HEK293 (cell line): ENCODE measurements at regions not wholly inside any gene's neighbourhood (a gene's known extent, or its start where the extent isn't known, plus 50 kb on each side); places are given as distances from the start of the nearest gene placed in this dataset.

Source experiments
- CTCF ChIA-PET: fragments of 350-600 bp; formaldehyde crosslinking; extraction: SDS; loops from one replicate; lab custom pipeline; 2021; ENCODE audit warnings: antibody characterized with exemption; lab: Yijun Ruan, JAX
- POLR2A ChIA-PET: fragments of 300-600 bp; formaldehyde crosslinking; extraction: SDS; loops from one replicate; lab custom pipeline; 2020; ENCODE audit warnings: antibody characterized with exemption, inconsistent platforms; lab: Yijun Ruan, JAX
- H3K27ac ChIP-seq: fragments of 200-500 bp; sonication (Bioruptor generic); 2 replicates; pipeline ENCODE4 v1.5.1; 2014; ENCODE audit warnings: low read depth, low read length, control low read depth, inconsistent platforms; ENCODE audit errors: extremely low read depth
- H3K36me3 ChIP-seq, 2 experiments: fragments of 200-500 bp in 1 of 2; sonication (Bioruptor generic) in 1 of 2; 1 replicate in 1 of 2; 2 replicates in 1 of 2; pipeline ENCODE4 v1.5.1; 2014 to 2017; ENCODE audit warnings: inconsistent platforms in 2 of 2, low read length in 2 of 2; ENCODE audit not compliant: control insufficient read depth in 2 of 2, insufficient read depth in 1 of 2
- H3K4me1 ChIP-seq: fragments of 200-500 bp; sonication (Bioruptor generic); 2 replicates; pipeline ENCODE4 v1.5.1; 2014; ENCODE audit warnings: mild to moderate bottlenecking, low read length, inconsistent platforms; ENCODE audit not compliant: control insufficient read depth, insufficient read depth
- H3K4me3 ChIP-seq: 2 replicates; pipeline ENCODE4 v1.5.1; 2011; ENCODE audit warnings: low read depth, mild to moderate bottlenecking, control low read depth, low read length, moderate library complexity
- H3K9me3 ChIP-seq: fragments of 200-500 bp; sonication (Bioruptor generic); 2 replicates; pipeline ENCODE4 v1.5.1; 2014; ENCODE audit warnings: low read depth, low read length, inconsistent platforms; ENCODE audit not compliant: control insufficient read depth, insufficient read depth
- GFI1B ChIP-seq: fragments of 450-650 bp; formaldehyde crosslinking; IDR thresholded peaks from 2 replicates; pipeline ENCODE4 v1.5.1; 2016; ENCODE audit warnings: missing biosample characterization, missing genetic modification characterization
- GLI2 ChIP-seq: fragments of 450-650 bp; formaldehyde crosslinking; IDR thresholded peaks from 2 replicates; pipeline ENCODE4; 2017; ENCODE audit warnings: missing biosample characterization, missing genetic modification characterization, low read depth, borderline replicate concordance
- SCRT1 ChIP-seq: fragments of 450-650 bp; formaldehyde crosslinking; IDR thresholded peaks from 2 replicates; pipeline ENCODE4 v1.5.1; 2016; ENCODE audit warnings: missing biosample characterization, missing genetic modification characterization, borderline replicate concordance
- YY1 ChIP-seq: fragments of 450-650 bp; formaldehyde crosslinking; IDR thresholded peaks from 2 replicates; pipeline ENCODE4 v1.5.1; 2018; ENCODE audit warnings: missing biosample characterization, missing genetic modification characterization
- ZEB2 ChIP-seq: fragments of 450-650 bp; formaldehyde crosslinking; IDR thresholded peaks from 2 replicates; pipeline ENCODE4 v1.5.1; 2016; ENCODE audit warnings: missing biosample characterization, missing genetic modification characterization
- ZNF138 ChIP-seq: fragments of 450-650 bp; formaldehyde crosslinking; IDR thresholded peaks from 2 replicates; pipeline ENCODE4 v1.5.1; 2016; ENCODE audit warnings: missing biosample characterization, missing genetic modification characterization, borderline replicate concordance
- ZNF157 ChIP-seq: fragments of 450-650 bp; formaldehyde crosslinking; IDR thresholded peaks from 2 replicates; pipeline ENCODE4 v1.5.1; 2016; ENCODE audit warnings: missing biosample characterization, missing genetic modification characterization
- ZNF354C ChIP-seq: fragments of 450-650 bp; formaldehyde crosslinking; IDR thresholded peaks from 2 replicates; pipeline ENCODE4 v1.5.1; 2016; ENCODE audit warnings: missing biosample characterization, missing genetic modification characterization, low read depth, borderline replicate concordance
- ZNF37A ChIP-seq: fragments of 450-650 bp; IDR thresholded peaks from 2 replicates; pipeline ENCODE4 v1.5.1; 2018; ENCODE audit warnings: missing biosample characterization, missing genetic modification characterization
- ZNF426 ChIP-seq: fragments of 450-650 bp; formaldehyde crosslinking; IDR thresholded peaks from 2 replicates; pipeline ENCODE4 v1.5.1; 2017; ENCODE audit warnings: missing biosample characterization, missing genetic modification characterization, mild to moderate bottlenecking, inconsistent platforms, moderate library complexity
- ZNF473 ChIP-seq: fragments of 450-650 bp; formaldehyde crosslinking; IDR thresholded peaks from 2 replicates; pipeline ENCODE4 v1.5.1; 2017; ENCODE audit warnings: missing biosample characterization, missing genetic modification characterization
- ZNF561 ChIP-seq: fragments of 450-650 bp; IDR thresholded peaks from 2 replicates; pipeline ENCODE4 v1.5.1; 2018; ENCODE audit warnings: missing biosample characterization, missing genetic modification characterization, borderline replicate concordance
- ZNF600 ChIP-seq: fragments of 450-650 bp; formaldehyde crosslinking; IDR thresholded peaks from 2 replicates; pipeline ENCODE4 v1.5.1; 2016; ENCODE audit warnings: missing biosample characterization, missing genetic modification characterization
- ZNF701 ChIP-seq: fragments of 450-650 bp; formaldehyde crosslinking; IDR thresholded peaks from 2 replicates; pipeline ENCODE4 v1.5.1; 2016; ENCODE audit warnings: missing biosample characterization, missing genetic modification characterization
- TF ChIP-seq, protein P1 (sequence below): fragments of 450-650 bp; formaldehyde crosslinking; conservative IDR thresholded peaks from 2 replicates; pipeline ENCODE4 v1.5.1; 2016; ENCODE audit warnings: low read depth, missing biosample characterization, missing genetic modification characterization
- TF ChIP-seq, protein P2 (sequence below): fragments of 450-650 bp; formaldehyde crosslinking; IDR thresholded peaks from 2 replicates; pipeline ENCODE4 v1.5.0; 2017; ENCODE audit warnings: missing biosample characterization, missing genetic modification characterization, borderline replicate concordance
- TF ChIP-seq, protein P3 (sequence below): fragments of 450-650 bp; formaldehyde crosslinking; IDR thresholded peaks from 2 replicates; pipeline ENCODE4 v1.5.1; 2016; ENCODE audit warnings: missing biosample characterization, missing genetic modification characterization

DNA sequence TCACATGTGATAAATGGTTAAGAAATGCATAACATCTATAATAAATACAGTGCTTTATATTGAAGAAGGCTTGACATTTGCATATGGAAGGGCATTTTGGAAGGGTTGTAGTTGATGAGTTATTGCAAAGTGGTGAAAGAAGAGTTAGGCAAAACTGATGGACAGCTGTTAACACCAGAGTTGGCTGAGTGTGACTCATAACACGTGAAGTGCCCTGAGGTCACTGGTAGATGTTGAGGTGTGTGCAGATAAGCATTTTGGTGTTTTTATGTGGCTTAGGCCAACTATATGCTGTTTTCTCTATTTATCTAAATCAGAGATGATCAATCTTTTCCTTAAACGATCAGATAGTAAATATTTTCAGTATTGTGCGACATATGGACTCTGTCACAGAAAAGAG is 154.3 kb upstream of the KCNH7 start:
- H3K4me3 ChIP-seq, result no peak overlapping the region
- H3K36me3 ChIP-seq, result no peaks in the 10 kb centered on the region
- no peaks in the 10 kb centered on the region for H3K4me1 ChIP-seq
- ChIA-PET POLR2A (no interaction called here), CTCF (no interaction called here)
- no peak overlapping the region for H3K27ac ChIP-seq
- TF ChIP-seq, protein P1, sequence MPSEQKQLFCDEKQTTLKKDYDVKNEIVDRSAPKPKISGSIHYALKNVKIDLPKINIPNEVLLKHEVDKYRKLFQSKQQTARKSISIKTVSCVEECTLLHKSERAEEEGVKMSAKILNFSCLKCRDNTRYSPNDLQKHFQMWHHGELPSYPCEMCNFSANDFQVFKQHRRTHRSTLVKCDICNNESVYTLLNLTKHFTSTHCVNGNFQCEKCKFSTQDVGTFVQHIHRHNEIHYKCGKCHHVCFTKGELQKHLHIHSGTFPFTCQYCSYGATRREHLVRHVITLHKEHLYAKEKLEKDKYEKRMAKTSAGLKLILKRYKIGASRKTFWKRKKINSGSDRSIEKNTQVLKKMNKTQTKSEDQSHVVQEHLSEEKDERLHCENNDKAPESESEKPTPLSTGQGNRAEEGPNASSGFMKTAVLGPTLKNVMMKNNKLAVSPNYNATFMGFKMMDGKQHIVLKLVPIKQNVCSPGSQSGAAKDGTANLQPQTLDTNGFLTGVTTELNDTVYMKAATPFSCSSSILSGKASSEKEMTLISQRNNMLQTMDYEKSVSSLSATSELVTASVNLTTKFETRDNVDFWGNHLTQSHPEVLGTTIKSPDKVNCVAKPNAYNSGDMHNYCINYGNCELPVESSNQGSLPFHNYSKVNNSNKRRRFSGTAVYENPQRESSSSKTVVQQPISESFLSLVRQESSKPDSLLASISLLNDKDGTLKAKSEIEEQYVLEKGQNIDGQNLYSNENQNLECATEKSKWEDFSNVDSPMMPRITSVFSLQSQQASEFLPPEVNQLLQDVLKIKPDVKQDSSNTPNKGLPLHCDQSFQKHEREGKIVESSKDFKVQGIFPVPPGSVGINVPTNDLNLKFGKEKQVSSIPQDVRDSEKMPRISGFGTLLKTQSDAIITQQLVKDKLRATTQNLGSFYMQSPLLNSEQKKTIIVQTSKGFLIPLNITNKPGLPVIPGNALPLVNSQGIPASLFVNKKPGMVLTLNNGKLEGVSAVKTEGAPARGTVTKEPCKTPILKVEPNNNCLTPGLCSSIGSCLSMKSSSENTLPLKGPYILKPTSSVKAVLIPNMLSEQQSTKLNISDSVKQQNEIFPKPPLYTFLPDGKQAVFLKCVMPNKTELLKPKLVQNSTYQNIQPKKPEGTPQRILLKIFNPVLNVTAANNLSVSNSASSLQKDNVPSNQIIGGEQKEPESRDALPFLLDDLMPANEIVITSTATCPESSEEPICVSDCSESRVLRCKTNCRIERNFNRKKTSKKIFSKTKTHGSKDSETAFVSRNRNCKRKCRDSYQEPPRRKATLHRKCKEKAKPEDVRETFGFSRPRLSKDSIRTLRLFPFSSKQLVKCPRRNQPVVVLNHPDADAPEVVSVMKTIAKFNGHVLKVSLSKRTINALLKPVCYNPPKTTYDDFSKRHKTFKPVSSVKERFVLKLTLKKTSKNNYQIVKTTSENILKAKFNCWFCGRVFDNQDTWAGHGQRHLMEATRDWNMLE (tag by site-specific recombination), result no peak
- TF ChIP-seq YY1 (tag by site-specific recombination) (no peak), ZEB2 (tag by site-specific recombination) (no peak), ZNF473 (tag by site-specific recombination) (no peak), ZNF701 (tag by site-specific recombination) (no peak), ZNF37A (tag by site-specific recombination) (no peak), ZNF426 (no peak), GFI1B (tag by site-specific recombination) (no peak), GLI2 (no peak), SCRT1 (tag by site-specific recombination) (no peak), ZNF354C (tag by site-specific recombination) (no peak), ZNF138 (tag by site-specific recombination) (no peak)
- TF ChIP-seq, protein P2, sequence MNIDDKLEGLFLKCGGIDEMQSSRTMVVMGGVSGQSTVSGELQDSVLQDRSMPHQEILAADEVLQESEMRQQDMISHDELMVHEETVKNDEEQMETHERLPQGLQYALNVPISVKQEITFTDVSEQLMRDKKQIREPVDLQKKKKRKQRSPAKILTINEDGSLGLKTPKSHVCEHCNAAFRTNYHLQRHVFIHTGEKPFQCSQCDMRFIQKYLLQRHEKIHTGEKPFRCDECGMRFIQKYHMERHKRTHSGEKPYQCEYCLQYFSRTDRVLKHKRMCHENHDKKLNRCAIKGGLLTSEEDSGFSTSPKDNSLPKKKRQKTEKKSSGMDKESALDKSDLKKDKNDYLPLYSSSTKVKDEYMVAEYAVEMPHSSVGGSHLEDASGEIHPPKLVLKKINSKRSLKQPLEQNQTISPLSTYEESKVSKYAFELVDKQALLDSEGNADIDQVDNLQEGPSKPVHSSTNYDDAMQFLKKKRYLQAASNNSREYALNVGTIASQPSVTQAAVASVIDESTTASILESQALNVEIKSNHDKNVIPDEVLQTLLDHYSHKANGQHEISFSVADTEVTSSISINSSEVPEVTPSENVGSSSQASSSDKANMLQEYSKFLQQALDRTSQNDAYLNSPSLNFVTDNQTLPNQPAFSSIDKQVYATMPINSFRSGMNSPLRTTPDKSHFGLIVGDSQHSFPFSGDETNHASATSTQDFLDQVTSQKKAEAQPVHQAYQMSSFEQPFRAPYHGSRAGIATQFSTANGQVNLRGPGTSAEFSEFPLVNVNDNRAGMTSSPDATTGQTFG (tag by site-specific recombination), result no peak
- H3K9me3 ChIP-seq, result no peaks in the 10 kb centered on the region

DNA sequence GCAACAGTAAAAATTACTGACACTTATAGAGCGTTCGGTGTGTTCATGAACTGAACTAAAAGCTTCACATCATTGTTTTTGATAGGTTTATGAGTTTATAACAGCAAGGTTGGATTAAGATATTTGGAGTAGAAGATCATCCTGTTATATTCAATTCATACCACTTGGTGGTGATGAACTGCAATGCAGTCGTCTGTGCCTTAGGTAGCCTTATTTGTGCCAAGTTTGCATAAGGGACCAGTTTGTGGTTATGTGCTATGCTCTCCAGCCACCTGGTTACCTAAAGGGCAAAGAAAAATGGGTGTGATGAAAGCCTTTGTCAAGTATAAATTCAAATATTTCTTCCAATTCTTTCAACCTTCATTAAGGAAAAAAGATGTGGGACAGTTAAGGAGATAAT is 150.9 kb upstream of the KCNH7 start:
- Histone ChIP-seq H3K36me3 (no peaks in the 10 kb centered on the region), H3K4me3 (no peak overlapping the region), H3K4me1 (no peaks in the 10 kb centered on the region), H3K27ac (no peak overlapping the region), H3K9me3 (no peaks in the 10 kb centered on the region)
- ChIA-PET CTCF (no interaction called here), POLR2A (no interaction called here)
- TF ChIP-seq ZNF561 (no peak), ZNF157 (tag by site-specific recombination) (no peak), ZNF600 (tag by site-specific recombination) (no peak)
- TF ChIP-seq, protein P3, sequence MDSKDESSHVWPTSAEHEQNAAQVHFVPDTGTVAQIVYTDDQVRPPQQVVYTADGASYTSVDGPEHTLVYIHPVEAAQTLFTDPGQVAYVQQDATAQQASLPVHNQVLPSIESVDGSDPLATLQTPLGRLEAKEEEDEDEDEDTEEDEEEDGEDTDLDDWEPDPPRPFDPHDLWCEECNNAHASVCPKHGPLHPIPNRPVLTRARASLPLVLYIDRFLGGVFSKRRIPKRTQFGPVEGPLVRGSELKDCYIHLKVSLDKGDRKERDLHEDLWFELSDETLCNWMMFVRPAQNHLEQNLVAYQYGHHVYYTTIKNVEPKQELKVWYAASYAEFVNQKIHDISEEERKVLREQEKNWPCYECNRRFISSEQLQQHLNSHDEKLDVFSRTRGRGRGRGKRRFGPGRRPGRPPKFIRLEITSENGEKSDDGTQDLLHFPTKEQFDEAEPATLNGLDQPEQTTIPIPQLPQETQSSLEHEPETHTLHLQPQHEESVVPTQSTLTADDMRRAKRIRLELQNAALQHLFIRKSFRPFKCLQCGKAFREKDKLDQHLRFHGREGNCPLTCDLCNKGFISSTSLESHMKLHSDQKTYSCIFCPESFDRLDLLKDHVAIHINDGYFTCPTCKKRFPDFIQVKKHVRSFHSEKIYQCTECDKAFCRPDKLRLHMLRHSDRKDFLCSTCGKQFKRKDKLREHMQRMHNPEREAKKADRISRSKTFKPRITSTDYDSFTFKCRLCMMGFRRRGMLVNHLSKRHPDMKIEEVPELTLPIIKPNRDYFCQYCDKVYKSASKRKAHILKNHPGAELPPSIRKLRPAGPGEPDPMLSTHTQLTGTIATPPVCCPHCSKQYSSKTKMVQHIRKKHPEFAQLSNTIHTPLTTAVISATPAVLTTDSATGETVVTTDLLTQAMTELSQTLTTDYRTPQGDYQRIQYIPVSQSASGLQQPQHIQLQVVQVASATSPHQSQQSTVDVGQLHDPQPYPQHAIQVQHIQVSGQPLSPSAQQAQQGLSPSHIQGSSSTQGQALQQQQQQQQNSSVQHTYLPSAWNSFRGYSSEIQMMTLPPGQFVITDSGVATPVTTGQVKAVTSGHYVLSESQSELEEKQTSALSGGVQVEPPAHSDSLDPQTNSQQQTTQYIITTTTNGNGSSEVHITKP (tag by site-specific recombination), result no peak
